ENCODE measurements at regions not wholly inside any gene's neighbourhood (a gene's known extent, or its start where the extent isn't known, plus 50 kb on each side); places are given as distances from the start of the nearest gene placed in this dataset.
"Not testable (repeated sequence)": the region's sequence is repeated elsewhere in the genome, so short reads cannot be mapped to it uniquely, and the experiment has no call there.

DNA sequence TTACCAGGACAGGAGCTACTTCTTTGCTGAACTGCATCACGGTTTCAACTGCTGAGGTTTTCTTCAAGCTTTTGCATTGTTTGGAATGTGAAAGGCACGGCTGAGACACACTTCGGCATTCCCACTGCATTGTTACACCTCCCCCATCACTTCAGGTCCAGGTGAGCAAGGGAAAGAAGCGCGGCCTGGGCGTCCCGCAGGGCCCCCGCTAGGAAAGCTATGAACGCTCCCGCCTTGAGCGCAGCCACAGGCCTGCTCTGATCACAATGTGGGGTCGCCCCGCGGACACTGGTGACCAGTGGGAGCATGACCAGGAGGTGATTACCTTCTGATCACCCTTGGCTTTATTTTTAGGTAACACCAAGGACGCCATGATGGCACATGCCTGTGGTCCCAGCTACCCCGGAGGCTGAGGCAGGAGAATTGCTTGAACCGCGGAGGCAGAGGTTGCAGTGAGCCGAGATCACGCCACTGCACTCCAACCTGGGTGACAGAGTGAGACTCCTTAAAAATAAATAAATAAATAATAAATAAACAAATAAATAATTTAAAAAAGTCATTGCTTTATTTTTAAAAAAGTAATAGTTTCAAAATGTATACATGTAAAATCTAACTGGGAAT lies 82.2 kb upstream of the ANTXRL start:
- not testable (repeated sequence) for DNase-seq

DNA sequence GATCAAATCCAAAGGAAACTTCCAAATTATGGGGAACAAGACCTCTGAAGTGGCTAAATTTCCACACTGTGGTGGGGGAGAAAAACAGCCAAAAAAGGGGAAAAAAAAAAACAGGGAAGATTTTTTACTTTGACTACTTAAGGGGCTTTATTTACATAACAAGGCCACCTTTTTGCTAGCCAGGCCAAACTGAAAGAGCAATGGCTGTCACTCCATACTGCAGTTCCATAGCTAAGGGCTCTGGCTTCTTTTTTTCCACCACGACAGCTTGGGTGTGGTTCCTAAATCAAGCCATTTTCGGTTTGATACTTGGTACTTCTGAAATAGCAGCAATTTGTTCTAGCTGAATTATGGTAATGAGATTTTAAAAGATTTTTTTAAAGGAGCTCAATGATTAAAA lies 76.4 kb upstream of the ANTXRL start:
- DNase-seq: not testable (repeated sequence)

DNA sequence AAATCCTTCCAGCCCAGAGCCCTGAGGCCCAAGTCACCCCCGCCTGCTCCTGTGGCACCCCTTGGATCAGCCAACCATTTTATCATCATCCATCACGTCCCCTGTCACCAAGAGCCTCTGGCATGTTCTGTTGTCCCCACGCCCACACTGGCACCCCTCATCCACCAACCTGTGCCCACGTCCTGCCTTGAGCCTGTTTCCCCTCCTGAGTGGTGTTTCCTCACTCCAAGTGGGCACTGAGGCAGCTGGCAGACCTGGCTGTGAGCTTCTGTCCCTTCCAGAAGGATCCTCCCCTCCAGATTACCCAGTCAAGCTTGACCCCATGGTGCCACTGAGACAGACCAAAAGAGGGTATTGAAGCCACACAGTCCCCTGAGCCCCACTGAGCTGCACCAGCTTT lies 71.4 kb upstream of the ANTXRL start:
- no peak for DNase-seq

DNA sequence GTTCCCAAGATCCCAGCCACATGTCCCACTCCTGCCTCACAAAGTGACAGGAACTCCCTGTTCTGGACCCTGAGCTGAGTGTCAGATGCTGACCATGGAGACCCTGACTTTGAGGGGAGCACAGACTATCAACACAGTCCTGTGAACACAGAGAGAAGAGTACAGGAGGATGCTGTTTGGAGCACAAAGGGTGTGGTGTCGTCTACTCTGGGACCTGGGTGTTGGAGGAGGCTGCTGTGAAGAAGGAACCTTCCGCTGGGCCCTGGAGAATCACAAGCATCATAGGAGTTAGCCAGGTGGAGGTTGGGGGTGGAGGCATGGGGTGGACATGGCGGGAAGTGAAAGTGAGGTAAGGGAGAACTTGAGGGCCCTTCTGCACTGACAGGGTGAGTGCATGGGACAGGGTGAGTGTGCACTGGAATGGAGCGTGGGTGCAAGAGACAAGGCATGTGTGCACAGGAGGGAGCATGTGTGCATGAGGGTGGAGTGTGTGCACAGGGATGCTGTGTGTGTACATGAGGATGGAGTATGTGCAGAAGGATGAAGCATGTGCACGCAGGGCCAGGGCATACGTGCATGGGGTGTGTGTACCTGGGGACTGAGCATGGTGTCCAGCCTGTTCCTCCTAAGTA lies 70.7 kb upstream of the ANTXRL start:
- no peak for DNase-seq

DNA sequence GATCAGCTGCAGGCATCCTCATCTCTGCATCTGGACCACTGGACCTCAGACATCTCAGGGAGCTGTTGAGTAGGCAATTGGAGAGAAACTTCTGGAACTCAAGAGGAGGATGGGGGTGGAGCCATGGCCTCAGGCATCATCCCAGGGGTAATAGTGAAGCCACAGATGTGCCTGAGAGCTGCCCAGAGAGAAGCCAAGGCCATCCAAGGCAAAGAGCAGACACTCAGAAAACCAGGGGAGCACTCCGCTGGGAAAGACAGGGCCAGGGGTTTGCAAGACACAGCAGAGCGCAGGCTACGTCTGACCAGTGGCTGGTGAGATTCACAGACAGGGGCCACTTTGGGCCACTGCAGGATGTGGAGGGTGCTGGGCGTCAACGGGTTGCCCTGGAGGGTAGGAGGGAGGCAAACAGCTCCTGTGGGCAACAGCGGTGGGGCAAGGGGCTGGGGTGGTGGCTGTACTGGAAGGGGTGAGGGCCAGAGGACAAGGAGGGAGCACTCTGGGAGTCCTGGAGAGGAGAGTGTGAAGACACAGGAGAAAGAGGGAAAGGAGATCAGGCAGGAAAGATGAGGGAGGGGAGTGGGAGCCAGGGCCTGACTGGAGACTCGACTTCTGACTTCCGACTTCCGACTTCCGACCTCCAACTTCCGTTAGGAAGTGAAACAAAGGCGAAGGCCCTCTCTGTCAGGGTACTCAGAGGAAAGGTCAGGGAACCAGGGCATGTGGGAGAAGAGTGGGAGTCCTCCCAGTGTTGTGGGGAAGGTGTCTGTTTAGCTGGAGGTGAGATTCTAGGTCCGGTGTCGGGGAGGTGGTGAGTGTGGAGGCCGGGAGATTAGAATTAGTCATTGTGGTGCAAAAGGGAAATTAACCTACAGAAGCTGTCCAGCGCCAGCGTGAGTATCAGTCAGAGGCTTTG lies 69.7 kb upstream of the ANTXRL start:
- no peak for DNase-seq

DNA sequence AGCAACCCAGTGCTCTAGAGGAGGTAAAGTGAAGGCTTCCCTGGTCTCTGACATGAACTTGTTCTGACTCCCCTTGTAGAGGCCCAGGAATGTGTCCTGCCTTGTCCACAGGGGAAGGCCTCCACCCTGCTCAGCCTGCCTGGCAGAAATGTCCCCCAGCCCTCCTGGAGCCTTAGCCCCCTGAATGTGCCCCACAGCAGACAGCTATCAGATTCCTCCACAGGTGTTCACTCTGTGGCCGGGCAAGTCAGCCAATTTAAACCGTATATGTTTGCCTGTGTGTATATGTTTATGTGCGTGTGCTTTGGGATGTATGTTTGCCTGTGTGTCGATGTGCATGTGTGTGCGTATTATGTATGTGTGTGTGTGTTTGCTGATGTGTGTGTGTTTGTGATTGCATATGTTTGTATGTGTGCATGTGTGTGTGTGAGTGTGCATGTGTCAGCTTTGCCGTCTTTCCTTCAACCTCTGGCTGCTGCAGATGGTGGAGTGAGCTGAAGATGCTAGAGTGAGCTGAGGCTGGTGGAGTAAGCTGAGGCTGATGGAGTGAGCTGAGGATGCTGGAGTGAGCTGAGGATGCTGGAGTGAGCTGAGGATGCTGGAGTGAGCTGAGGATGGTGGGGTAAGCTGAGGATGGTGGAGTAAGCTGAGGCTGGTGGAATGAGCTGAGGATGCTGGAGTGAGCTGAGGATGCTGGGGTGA lies 68.9 kb upstream of the ANTXRL start:
- DNase-seq: no peak

DNA sequence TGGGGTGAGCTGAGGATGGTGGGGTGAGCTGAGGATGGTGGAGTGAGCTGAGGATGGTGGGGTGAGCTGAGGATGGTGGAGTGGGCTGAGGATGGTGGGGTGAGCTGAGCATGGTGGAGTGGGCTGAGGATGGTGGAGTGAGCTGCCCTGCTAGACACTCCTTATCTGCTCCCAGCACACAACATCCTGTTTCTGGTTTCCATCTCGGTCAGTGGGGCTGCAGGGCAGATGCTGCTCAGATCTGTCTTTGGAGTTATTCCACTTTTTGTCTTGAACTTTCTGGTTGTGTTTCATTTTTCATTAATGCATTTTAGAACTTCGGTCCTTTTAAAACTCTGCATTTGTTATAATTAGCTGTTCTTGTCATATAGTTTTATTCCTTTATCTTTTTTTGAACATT lies 67.9 kb upstream of the ANTXRL start:
- no peak for DNase-seq

DNA sequence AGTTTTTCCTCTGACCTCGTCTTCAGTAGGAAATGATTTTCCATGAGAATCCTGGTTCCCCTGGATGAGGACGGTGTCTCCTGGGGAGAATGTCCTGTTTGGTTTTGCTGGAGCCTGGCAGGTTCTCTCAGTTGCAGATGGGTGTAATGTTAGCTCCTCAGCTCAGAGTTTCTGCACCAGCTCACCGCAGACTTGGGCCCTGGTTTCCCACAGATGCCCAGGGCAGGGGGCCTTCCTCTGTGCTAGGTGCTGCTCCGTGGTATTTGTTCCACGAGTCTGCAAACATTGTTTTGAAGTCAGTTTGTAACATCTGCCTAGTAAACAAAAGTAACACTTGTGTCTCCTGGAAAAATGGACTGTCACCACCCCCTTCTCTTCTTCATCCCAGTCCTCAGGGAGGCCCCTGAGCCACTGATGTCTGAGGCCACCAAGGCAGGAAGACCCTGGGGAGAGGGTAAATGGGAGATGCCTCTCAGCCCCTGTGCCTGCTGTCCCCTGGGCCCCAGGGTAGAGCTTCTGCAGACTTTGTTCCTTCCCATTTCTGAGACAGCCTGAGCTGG lies 67.3 kb upstream of the ANTXRL start:
- DNase-seq: not testable (repeated sequence)

DNA sequence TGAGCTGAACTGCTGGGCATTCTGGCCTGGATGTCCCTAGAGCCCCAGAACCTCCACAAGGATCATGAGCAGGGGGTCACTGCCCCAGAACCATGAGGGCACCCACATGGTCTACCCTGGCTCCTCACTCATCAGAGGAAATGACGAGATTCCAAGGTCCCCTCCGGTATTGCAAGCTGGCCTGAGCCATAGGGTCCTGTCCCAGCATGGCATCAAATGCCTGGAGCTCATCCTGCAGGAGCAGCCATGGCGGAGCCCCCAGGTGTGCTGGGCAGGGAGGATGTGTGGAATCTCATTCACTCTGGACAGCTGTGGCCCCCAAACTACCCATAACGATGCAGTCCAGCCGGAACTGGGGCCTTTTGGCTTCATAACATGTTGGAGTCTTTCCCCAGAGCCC lies 66.6 kb upstream of the ANTXRL start:
- DNase-seq: no peak

DNA sequence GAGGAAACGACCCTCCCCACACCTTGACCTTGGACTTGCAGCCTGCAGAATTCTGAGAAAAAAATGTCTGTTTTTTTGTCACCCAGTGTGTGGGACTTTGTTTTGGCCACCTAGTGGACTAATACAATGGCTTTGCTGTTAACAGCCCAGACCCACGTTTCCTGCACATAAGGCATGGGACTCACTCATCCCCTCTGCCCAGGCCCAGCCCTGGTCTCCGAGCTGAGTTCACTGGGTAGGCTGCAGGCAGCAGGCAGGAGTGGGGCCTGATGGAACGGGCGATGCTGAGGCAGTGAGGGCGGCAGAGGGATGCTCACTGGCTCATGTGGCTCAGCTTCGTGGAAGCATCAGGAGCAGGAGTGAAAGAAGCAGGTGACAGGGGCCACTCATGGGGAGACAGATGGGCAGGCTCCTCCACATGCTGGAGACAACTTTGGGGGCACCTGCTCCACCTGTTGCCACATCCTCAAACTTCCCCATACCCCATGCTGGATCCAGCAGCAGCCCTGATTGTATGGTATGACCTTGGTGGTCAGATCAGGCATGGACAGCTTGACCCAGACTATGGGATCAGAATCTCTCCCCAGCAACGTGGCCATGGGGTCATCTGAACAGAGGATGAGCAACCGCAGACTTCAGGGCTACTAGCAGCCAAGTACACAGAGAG lies 65.8 kb upstream of the ANTXRL start:
- DNase-seq: peak; percentile 26

DNA sequence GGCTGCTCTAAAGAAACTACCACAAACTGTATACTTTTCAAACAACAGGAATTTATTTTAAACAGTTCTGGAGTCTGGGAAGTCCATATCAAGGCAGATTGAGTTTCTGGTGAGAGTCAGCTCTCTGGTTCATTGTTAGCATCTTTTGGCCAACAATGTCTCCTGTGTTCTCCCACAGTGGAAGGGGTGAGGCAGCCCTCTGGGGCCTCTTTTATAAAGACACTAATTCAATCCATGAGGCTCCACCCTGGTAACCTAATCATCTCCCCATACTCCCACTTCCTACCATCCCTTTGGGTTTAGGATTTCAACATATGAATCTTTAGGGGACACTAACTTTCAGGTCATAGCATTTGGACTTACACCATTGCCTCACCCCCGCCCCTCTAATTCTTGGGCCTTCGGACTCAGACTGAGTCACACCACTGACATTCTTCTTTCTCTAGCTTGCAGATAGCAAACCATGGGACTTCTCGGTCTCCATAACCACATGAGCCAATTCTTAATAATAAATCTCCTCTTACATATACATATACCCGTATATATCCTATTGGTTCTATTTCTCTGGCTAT lies 64.3 kb upstream of the ANTXRL start:
- DNase-seq: no peak

DNA sequence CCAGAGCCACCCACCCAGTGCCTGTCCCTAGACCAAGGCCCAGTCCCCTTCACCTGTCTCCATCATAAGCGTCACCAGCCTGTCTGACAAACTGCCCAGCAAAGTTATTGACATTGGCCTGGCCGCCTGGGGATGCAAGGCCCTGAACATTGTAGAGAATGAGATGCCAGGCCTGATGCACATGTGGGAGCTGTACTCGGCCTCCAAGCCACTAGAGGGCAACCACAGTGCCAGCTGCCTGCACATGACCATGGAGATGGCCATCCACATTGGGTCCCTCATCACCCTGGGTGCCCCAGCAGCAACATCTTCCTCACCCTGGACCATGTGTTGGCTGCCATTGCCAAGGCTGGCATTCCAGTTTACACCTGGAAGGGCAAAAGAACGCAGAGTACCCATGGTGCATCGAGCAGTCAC lies 63.7 kb upstream of the ANTXRL start:
- peak; percentile 54 for DNase-seq

DNA sequence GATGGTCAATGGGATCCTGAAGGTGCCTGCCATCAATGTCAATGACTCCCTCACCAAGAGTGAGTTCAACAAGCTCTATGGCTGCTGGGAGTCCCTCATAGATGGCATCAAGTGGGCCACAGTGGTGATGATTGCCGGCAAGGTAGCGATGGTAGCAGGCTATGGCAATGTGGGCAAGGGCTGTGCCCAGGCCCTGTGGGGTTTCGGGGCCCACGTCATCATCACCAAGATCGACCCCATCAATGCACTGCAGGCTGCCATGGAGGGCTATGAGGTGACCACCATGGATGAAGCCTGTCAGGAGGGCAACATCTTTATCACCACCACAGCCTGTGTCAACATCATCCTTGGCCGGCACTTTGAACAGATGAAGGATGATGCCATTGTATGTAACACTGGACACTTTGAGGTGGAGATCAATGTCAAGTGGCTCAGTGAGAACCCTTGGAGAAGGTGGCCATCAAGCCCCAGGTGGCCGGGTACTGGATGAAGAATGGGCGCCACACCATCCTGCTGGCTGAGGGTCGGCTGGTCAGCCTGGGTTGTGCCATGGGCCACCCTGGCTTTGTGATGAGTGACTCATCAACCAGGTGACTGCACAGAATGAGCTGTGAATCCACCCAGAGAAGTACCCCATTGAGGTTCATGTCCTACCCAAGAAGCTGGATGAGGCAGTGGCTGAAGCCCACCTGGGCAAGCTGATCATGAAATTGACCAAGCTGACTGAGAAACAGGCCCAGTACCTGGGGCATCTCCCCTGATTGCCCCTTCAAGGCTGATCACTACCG lies 63.0 kb upstream of the ANTXRL start:
- no peak for DNase-seq

DNA sequence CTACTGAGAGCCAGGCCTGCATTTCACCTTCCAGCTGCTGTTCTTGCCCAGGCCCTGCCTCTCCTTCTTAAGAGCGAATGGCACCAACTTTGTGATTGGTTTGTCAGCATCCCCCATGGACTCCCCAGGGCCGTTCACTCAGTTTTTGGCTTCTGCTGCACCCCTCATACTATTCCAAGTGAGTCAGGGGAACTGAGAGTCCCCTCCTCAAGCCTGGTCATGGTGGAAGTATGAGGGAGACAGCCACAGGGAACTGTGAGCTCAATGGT lies 62.4 kb upstream of the ANTXRL start:
- no peak for DNase-seq

DNA sequence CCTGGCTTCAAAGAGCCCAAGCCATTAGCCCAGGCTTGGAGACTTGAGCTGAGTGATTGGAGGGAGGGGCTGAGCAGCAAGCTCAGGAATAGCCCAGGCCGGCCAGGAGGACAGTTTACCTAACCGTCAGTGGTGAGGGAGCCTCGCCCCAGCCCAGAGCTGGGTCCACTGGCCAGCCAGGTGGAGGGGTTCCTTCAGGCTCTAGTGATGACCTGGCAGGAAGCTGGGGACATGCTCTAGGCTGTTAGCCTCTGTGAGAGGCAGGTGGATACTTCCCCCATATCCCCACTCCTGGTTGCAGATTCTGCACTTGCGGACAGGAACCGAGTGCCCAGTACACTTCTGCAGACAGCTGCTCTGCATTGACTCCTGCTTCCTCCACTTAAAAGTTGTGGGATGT lies 61.2 kb upstream of the ANTXRL start:
- no peak for DNase-seq

DNA sequence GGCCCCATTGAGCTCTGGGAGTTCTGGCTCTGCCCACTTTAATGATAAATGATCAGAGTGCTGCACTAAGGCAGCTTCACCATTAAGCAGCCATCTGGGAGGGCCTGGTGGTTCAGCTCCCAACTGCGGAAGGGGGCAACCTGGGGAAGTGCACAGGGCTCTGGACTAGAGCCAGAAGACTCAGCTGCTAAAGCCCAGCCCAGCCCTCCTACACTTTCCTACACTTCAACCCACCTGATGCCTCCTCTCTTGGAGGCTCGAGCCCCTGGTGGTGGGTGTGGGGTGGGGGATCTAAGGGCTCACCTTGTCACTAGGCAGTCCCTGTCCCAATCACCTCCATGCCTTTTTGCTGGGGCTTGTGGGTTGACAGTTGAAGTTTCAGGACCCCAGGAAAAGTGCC lies 60.6 kb upstream of the ANTXRL start:
- no peak for DNase-seq

DNA sequence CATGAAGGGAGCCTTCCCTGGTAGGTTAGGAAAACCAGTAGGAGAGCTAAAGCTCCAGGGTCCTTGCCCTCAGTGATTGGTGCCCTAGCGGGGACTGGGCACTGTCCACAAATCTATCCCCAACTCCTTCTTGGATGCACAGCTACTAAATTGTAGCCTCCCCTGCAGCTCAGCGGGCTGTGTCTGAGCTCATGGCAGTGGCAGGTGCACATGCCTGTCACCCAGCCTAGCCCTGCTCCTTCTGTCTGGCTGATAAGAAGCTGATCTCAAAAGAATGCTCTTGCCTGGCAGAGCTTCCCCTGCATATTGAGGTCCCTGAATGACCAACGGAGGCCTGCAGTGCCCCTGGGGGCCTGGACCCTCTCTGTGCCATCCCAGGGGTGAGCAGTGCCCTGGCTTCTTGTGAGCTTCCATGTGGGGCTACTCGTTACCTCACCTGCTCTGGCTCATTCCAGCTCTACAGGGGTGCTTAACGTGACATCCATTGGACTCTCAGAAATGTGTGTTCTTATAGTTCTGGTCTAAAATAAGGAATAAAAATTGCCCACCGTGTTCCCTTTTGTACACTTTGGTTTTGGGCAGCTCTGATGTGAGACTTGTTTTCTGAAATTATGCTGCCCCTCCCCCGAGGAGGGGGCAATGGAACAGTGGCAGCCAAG lies 59.8 kb upstream of the ANTXRL start:
- DNase-seq: no peak

DNA sequence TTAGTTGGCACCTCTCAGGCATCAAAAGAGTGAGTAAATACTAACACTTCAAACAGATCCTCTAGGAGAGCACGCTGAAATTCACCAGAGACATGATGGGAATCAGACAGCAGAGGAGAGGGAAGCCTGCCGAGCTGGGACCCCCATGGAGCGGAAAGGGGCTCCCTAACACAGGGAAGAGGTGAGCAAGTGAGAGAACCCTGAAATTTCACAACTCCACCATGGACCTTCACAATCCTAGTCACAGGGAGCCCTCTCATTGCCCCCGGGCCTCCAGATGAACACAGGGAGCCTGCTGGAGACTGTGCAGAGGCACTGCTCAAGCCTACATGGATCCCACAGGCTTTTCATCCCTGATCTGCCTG lies 59.2 kb upstream of the ANTXRL start:
- DNase-seq: no peak

DNA sequence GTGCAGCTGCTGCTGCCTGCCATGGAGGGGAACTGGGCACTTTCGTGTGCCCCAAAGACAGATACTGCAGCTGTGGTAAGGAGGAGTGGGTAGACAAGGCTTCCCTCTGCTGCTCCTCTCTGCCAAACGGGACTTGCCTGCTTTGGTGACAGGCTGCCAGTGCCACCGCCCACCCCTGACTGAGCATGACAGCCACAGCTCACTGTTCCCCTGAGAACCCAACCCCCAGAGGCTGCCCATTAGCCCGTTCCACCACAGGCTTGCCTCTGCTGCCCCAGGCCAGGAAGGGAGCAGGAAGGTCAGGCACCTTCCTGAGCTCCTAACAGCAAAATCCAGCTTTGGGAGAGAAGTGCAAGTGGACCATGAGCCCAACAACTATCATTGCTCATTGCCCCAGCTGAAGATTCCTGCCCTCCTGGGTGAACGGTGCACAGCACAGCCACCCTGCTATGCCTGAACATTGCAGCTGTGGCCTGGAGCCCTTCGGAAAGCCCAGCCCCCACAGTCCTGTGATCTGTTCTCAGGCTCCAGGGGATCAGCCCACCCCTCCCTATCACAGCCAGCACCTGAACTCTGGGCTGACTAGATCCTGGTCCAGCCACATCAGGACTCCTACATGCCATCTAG lies 58.7 kb upstream of the ANTXRL start:
- no peak for DNase-seq

DNA sequence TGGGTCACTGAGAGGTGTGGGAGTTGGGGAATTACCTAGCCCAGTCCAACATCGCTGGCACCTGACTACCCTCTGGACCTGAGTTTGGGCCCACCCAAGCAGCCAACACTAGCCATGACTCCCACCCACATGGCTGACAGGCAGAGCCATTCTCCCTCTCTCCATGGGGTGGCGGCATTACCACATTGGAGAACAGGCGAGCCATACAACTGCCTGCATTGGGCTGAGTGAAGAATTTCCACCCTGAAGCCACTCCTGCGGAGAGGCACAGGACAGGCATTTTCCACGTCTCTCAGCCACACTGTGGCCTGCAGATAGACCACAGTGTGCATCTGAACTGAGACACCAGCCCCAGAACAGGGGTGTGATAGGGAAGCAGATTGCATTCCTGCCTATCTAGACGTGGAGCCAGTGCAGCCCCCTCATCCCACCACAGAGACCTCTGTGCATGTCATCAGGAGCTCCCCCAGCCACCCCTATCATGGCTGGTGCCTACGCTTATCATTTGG lies 58.2 kb upstream of the ANTXRL start:
- DNase-seq: peak; percentile 87

All from DMS53 (cell line).